ENCODE measurements at regions not wholly inside any gene's neighbourhood (a gene's known extent, or its start where the extent isn't known, plus 50 kb on each side); places are given as distances from the start of the nearest gene placed in this dataset.

- DNase-seq = no peak
Measured at GRCh38 chr1:88104886-88105285, 579.2 kb upstream of the PKN2 start.

DNA sequence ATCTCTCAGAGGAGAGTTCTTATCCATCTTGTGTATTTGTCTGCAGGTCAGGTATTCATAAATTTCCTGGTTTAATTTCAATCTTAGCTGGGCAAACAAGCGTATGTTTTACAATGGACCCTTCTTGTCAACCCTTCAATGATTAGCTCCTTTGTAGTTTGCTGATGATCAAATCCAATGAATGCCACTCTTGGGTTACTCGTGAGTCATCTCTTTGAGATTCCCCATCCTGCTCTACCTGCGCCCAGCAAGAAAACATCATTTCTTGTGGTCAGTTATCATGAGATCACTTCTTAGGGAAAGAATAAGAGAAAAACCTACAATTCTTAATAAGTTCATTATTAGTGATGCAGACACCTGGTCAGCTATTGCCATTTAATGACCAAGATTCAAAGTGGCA is 572.3 kb upstream of the PKN2 start:
- no peak for DNase-seq

DNA sequence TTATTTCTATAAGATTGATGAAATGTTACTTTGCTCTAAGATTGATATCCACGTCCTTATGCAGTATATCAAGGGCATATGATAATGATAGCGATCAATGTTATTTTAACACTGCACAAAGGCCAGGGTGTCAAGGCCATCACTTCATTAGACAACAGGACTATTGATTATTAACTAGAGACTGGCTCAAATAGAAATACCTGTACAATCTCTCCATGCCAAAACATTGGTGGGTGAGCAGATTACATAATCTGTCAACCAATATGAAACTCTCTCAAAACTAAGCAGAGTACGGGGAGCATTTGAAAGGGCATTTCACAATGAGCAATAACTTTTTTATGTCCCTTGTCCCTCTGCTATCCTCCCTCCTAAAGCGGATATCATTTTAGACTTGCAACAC is 566.5 kb upstream of the PKN2 start:
- DNase-seq = no peak

GRCh38 chr1:88118176-88118845 is 565.8 kb upstream of the PKN2 start:
- no peak for DNase-seq

DNA sequence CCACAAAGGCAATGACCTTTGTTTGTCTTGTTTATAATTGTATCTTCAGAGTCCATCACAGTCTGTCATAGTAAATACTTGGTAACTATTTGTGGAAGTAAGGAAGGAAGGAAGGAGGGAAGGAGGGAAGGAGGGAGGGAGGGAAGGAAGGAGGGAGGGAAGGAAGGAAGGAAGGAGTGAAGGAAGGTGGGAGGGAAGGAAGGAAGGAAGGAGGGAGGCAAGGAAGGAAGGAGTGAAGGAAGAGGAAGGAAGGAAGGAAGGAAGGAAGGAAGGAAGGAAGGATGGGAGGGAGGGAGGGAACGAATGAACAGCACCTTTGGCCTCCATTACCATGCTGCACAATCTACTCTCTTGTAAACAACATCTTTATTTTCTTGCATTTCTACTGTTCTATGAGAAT is 559.5 kb upstream of the PKN2 start:
- DNase-seq = no peak

DNA sequence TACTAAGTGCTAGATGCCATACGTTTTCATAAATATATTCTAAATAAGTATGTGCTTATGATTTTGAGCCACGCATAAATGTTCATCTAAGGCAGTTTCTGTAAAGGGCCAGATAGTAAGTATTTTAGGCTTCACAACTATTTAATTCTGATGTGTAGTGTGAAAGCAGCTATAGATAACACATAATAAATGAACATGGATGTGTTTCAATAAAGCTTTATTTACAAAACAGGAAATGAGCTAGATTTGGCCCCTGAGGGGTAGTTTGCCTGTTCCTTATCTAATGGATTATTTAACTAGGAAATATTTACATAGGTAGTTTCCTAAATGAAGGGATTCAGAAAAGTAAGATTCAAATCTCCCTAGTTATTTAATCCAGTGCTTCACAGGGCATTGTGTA is 557.6 kb upstream of the PKN2 start:
- DNase-seq = no peak

GRCh38 chr1:88133991-88134390 is 550.1 kb upstream of the PKN2 start:
- DNase-seq = no peak

GRCh38 chr1:88134983-88135921 is 548.8 kb upstream of the PKN2 start:
- DNase-seq = no peak

- no peak for DNase-seq
Measured at GRCh38 chr1:88139633-88140032, 544.4 kb upstream of the PKN2 start.

GRCh38 chr1:88140325-88140724 is 543.7 kb upstream of the PKN2 start:
- DNase-seq = no peak

- DNase-seq = no peak
Measured at GRCh38 chr1:88141499-88142074, 542.5 kb upstream of the PKN2 start.

DNA sequence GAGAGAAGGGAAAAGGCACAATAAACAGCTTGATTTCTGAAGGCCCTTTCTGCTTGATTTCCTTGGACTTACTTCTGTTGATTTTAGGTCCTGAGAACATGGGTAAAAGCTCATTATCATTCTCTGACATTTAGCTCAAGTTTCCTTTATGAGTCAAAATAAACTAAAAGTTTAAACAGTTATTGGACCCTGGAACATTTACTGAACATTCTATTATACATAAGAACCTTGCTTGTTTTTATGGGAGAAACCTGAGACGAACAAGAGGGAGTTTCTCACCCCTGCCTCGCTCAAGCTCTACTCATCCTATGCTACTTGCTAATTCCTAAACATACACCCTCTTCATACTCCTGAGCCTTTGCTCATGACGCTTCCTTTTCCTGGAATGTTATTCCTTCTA is 538.3 kb upstream of the PKN2 start:
- no peak for DNase-seq

DNA sequence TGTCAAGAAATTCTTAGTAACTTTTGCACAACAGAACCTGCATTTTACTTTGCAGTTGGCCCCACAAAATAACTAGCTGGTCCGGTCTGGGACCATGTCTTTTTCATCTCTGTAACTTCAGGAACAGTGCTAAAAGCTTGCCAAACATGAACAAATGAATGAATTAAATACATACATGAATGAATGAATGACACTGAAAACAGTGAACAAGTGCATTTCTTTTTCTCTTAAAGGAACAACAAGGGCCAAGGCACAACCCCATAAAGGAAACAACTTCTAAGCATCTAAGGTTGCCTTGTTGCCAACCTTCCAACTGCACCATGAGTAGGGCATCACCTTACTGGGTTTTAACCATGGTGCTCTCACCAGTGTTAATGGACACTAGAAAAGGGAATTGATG is 534.4 kb upstream of the PKN2 start:
- no peak for DNase-seq

DNA sequence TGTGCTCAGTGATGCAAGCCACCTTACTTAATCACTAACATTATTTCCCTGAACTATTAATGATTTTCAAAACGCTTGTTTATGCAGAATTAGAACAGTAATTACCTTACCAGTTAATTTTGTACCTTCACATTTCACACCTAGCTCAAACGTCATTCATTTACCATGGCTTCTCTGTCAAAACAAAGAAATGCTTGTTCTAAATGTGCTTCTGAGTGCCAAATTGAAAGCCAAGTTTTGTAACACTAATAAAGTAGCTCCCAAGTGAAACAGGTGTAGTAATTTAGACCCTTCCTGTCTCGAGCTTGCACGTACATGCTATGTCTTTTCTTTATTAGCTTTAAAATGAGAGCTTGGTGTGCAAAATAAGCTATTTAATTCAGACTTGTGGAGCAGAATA is 533.7 kb upstream of the PKN2 start:
- DNase-seq = no peak

- DNase-seq = no peak
Measured at GRCh38 chr1:88163187-88163586, 520.9 kb upstream of the PKN2 start.

DNA sequence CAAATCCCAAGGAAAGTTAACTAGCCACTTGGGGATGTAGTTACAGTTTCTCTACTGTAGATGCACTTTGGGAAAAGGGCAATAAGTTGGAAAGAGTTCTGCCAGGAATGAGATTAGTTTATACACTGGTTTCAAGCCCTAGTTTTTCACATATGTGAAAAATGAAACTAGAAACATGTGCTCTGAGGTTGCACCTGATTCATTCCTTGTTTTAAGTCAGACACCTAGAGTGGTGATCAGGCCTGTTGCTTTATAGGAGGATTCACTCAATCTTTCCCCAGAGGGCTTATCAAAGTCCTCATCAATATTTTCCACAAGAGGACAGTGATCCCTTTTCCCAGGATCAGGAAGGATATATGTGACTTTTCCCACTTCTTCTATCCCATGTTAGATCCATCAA is 515.9 kb upstream of the PKN2 start:
- DNase-seq = no peak

GRCh38 chr1:88169139-88169538 is 514.9 kb upstream of the PKN2 start:
- no peak for DNase-seq

DNA sequence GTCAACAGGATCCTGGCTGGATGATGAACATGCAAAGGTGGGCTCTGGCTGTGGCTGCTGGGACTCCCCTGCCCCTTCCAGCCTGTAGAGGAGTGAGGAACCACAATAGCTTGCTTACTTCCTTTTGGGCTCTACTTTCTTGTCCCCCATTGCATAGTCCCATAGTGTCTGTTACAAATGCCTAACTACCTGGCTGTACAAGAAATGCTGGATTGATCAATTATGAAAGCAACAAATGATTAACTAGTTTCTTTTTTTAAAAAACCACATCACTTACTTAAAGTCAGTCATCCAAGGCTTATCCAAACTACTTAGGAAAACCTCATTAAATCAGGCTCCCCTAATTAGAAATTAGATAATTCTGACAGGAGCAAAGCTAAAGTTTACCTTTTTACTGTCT is 514.1 kb upstream of the PKN2 start:
- DNase-seq = no peak

- no peak for DNase-seq
Measured at GRCh38 chr1:88175120-88175630, 508.9 kb upstream of the PKN2 start.

- no peak for DNase-seq
Measured at GRCh38 chr1:88175631-88176226, 508.3 kb upstream of the PKN2 start.

DNA sequence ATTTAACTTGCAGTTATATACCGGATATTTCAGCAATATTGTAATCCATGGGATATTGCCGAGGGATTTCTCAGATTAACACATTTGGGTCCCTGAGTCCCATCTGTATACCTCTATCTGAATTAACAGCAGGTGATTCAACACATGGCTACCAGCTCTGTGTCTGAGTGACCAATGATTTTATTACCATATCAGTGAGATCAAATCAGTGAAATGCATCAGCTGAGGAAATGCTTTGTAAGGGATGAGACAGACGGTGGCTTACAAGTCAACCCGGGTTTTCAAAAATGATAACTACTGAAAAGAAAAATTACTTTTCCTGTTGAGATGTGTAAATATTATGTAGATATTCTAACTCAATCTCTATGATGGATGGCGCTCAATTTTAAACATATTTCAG is 504.1 kb upstream of the PKN2 start:
- DNase-seq = no peak

DNA sequence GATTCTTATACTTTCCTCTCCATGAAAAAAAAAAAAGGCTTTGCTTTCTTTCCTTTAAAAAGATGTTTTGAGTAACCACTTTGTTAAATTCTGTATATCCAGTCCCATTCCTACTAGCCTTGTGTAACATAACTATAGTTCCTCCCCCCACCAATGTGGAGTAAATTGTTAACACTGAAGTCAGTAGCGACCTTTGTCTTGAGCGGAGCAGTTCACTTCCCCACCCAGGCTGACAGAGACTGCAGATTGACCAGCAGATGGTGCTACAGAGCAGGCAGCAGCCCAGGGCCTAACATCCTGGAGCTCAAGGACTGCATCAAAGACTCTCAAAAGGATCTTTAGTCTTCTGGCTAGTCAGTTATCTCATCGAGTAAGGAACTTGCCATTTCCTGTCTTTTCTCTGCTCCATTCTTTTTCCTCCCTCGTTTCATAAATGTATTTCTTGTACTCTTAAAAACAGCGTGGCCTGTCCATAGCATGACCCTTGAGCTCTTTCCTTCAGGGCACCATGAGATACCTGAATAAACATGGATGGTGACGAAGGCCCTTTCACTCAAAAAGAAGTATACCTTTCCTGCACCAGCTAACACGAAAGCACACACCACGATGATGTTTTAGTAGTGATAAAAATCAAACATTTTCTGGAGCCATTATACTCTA is 503.5 kb upstream of the PKN2 start:
- DNase-seq = peak; percentile 52

- no peak for DNase-seq
Measured at GRCh38 chr1:88186911-88187310, 497.2 kb upstream of the PKN2 start.

All from NCI-H446 treated with DMSO at 0.1 percent for 48 hours (cell line).